PC-9 (cell line): ENCODE measurements at regions not wholly inside any gene's neighbourhood (a gene's known extent, or its start where the extent isn't known, plus 50 kb on each side); places are given as distances from the start of the nearest gene placed in this dataset.

Experiments
- BruUV-seq: library from RNA; stranded (reverse); fragments of 400-500 nt; replicated peaks from 2 replicates; lab custom pipeline; 2021; lab: Mats Ljungman, UMichigan
- CTCF ChIA-PET: fragments of 300-600 bp; sonication (Branson Sonifier 250); formaldehyde crosslinking; loops from one replicate; lab custom pipeline; 2022; ENCODE audit warnings: antibody characterized with exemption; lab: Charles Lee
- POLR2A ChIA-PET: fragments of 300-600 bp; sonication (Branson Sonifier 250); formaldehyde crosslinking; loops from one replicate; lab custom pipeline; 2022; ENCODE audit warnings: antibody characterized with exemption; ENCODE audit not compliant: unreplicated experiment; lab: Charles Lee
- DNase-seq, 2 experiments: peaks; one replicate each; pipeline versions ENCODE4 v3.0.0 to v3.0.0-alpha.2; 2015 to 2022; ENCODE audit warnings: mixed read lengths in 1 of 2
- H2AFZ ChIP-seq: fragments of 200-600 bp; sonication (generic); 2 replicates; pipeline ENCODE4 v1.8.1; 2017; ENCODE audit warnings: antibody characterized with exemption
- H3F3A ChIP-seq: fragments of 200-600 bp; sonication (generic); 2 replicates; pipeline ENCODE4 v1.8.1; 2017; ENCODE audit warnings: antibody characterized with exemption, mild to moderate bottlenecking, low read depth; ENCODE audit not compliant: insufficient read depth
- H3K27ac ChIP-seq: fragments of 200-600 bp; sonication (generic); 2 replicates; pipeline ENCODE4 v1.6.1; 2016; ENCODE audit warnings: mixed run types
- H3K27me3 ChIP-seq: fragments of 200-600 bp; sonication (generic); 2 replicates; pipeline ENCODE4 v1.6.1; 2016; ENCODE audit warnings: low read depth, mixed run types; ENCODE audit not compliant: insufficient read depth
- H3K36me3 ChIP-seq: fragments of 200-600 bp; sonication (generic); 2 replicates; pipeline ENCODE4 v1.6.1; 2016; ENCODE audit warnings: low read depth, mixed run types
- H3K4me1 ChIP-seq: fragments of 200-600 bp; sonication (generic); replicated peaks from 2 replicates; pipeline ENCODE4 v1.6.1; 2016; ENCODE audit warnings: mixed run types; ENCODE audit not compliant: insufficient read depth
- H3K4me2 ChIP-seq: fragments of 200-600 bp; sonication (generic); 2 replicates; pipeline ENCODE4 v1.6.1; 2017; ENCODE audit warnings: mixed run types
- H3K4me3 ChIP-seq: fragments of 200-600 bp; sonication (generic); 2 replicates; pipeline ENCODE4 v1.6.1; 2016; ENCODE audit warnings: mixed run types
- H3K79me2 ChIP-seq: fragments of 200-600 bp; sonication (generic); 2 replicates; pipeline ENCODE4 v1.6.1; 2017; ENCODE audit warnings: low read depth, mixed run types
- H3K9me2 ChIP-seq: fragments of 200-600 bp; sonication (generic); 2 replicates; pipeline ENCODE4 v1.8.1; 2017; ENCODE audit warnings: mild to moderate bottlenecking; ENCODE audit not compliant: insufficient read depth
- H3K9me3 ChIP-seq: fragments of 200-600 bp; sonication (generic); 2 replicates; pipeline ENCODE4 v1.8.1; 2016; ENCODE audit warnings: low read depth; ENCODE audit not compliant: insufficient read depth
- H4K20me1 ChIP-seq: fragments of 200-600 bp; sonication (generic); 2 replicates; pipeline ENCODE4 v1.8.1; 2017; ENCODE audit not compliant: insufficient read depth
- CTCF ChIP-seq: fragments of 200-600 bp; sonication (generic); conservative IDR thresholded peaks from 2 replicates; pipeline ENCODE4 v1.6.1; 2017; ENCODE audit warnings: mixed run types, antibody characterized with exemption, mild to moderate bottlenecking, moderate library complexity
- EZH2 ChIP-seq: fragments of 200-600 bp; sonication (generic); IDR thresholded peaks from 2 replicates; pipeline ENCODE4 v1.8.0; 2017; ENCODE audit warnings: antibody characterized with exemption, low read depth
- intact Hi-C: fragments of 100-400 bp; cut with micrococcal nuclease; formaldehyde crosslinking; loops from one replicate; pipeline ENCODE4 v1.10.0; 2022; ENCODE audit not compliant: unreplicated experiment

GRCh38 chr5:25849270-25849669 is 1189.1 kb downstream of the CDH9 start:
- no peaks in the 10 kb centered on the region for H3K9me3 ChIP-seq
- no peak overlapping the region for H3K27ac ChIP-seq
- no peaks in the 10 kb centered on the region for H3K36me3 ChIP-seq
- no peak for TF ChIP-seq EZH2
- no peak for TF ChIP-seq CTCF
- ChIA-PET POLR2A (no interaction called here), CTCF (no interaction called here)
- H3F3A ChIP-seq: no peaks in the 10 kb centered on the region
- no peak overlapping the region for H3K4me3 ChIP-seq
- H3K4me2 ChIP-seq: no peak overlapping the region
- H3K27me3 ChIP-seq: no peaks in the 10 kb centered on the region
- DNase-seq: no peak
- no TSS peak for BruUV-seq
- no peaks in the 10 kb centered on the region for H4K20me1 ChIP-seq
- H2AFZ ChIP-seq: no peak overlapping the region
- no peaks in the 10 kb centered on the region for H3K9me2 ChIP-seq
- intact Hi-C loops: no loop called here
- H3K4me1 ChIP-seq: no peaks in the 10 kb centered on the region
- H3K79me2 ChIP-seq: no peaks in the 10 kb centered on the region

GRCh38 chr5:25823330-25823873 is 1178.6 kb upstream of the CDH10 start:
- Histone ChIP-seq H3F3A (no peaks in the 10 kb centered on the region), H3K79me2 (no peaks in the 10 kb centered on the region), H3K4me1 (no peaks in the 10 kb centered on the region), H3K4me2 (no peak overlapping the region), H2AFZ (no peak overlapping the region), H3K36me3 (no peaks in the 10 kb centered on the region), H3K9me3 (no peaks in the 10 kb centered on the region), H3K27me3 (no peaks in the 10 kb centered on the region), H3K9me2 (no peaks in the 10 kb centered on the region), H4K20me1 (no peaks in the 10 kb centered on the region), H3K4me3 (no peak overlapping the region), H3K27ac (no peak overlapping the region)
- CTCF ChIA-PET: no interaction called here
- TF ChIP-seq CTCF (no peak), EZH2 (no peak)
- POLR2A ChIA-PET: no interaction called here
- intact Hi-C loops: no loop called here
- BruUV-seq: no TSS peak
- no peak for DNase-seq
